ENCODE measurements at regions not wholly inside any gene's neighbourhood (a gene's known extent, or its start where the extent isn't known, plus 50 kb on each side); places are given as distances from the start of the nearest gene placed in this dataset.
"Not testable (repeated sequence)": the region's sequence is repeated elsewhere in the genome, so short reads cannot be mapped to it uniquely, and the experiment has no call there.

- H2AFZ ChIP-seq (ENCODE audit: low read depth, low read length, poor library complexity, severe bottlenecking); H3K79me2 ChIP-seq (ENCODE audit: insufficient read depth, low read length); POLR2A ChIA-PET; H3K27me3 ChIP-seq (ENCODE audit: insufficient read depth, low read length); H4K20me1 ChIP-seq (ENCODE audit: insufficient read depth); DNase-seq (ENCODE audit: low read depth, low spot score); H3K9me2 ChIP-seq (ENCODE audit: insufficient read depth); H3K9ac ChIP-seq (ENCODE audit: low read length); intact Hi-C loops (cut with micrococcal nuclease); H3K4me3 ChIP-seq (replicated peaks in 1 of 2; ENCODE audit: low read depth in 1 of 2, low read length in 2 of 2); CTCF ChIA-PET; H3K36me3 ChIP-seq (ENCODE audit: control insufficient read depth in 1 of 2, insufficient read depth in 2 of 2, low read length in 2 of 2); RAD21 ChIA-PET (ENCODE audit: low non-redundant PET in 1 of 2, low total read pairs in 2 of 2, uncharacterized antibody in 2 of 2, unreplicated experiment in 2 of 2); BruUV-seq (replicated peaks); H3K9me3 ChIP-seq (ENCODE audit: control insufficient read depth in 1 of 2, insufficient read depth in 1 of 2, low read depth in 1 of 2, low read length in 2 of 2): not testable (repeated sequence)
- peak; percentile 23; the same call in 1 of the 2 replicates for ATAC-seq
- Histone ChIP-seq H3K4me1 (ENCODE audit: control insufficient read depth in 1 of 2, insufficient read depth in 2 of 2, low read length in 2 of 2) (peaks cover 34 to 48% of the 10 kb centered on the region in 2 experiments), H3K4me2 (ENCODE audit: low read length) (peak overlapping the region; percentile 34), H3K27ac (ENCODE audit: low read depth, low read length) (peak overlapping the region; percentile 45; the same call in 1 of the 2 replicates)
Measured at GRCh38 chr12:13526185-13526921, 329.8 kb downstream of the EMP1 start.

DNA sequence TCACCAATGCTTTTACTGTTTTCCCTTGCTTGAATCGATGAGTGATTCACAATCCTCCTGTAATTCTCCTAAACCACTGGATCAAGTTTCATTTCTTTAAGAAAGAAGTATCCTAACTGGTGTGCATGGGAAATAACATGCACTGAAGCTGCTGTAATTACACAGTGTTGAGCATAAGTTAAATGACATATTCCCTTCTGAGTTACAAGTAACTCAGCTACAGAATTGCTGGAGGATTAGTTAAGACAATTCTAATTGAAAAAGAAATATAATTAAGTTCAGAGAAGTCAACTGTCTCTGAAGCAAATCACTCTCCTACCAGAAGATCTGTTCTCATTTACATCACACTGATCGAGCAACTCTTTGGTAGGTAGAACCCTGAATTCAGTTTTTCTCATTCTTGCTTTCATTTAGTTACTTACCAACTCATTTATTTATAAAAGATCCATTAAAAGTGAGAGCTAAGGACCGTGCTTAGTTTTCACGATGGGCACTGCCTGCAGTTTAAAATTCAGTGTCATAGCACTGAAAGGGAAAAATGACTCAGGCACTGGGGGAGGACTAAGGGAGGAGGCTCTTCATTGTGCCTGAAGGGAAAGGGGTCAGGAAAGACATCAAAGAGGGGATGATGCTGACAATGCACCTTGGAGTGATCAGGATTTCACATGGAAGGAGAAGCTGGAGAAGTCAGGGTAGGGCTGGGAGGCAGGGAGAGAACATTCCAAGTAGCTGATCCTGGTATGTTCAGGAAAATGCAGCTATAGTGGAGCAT, 327.2 kb downstream of the EMP1 start:
- Histone ChIP-seq H3K4me1 (ENCODE audit: control insufficient read depth in 1 of 2, insufficient read depth in 2 of 2, low read length in 2 of 2) (peaks cover 34 to 48% of the 10 kb centered on the region in 2 experiments), H2AFZ (ENCODE audit: low read depth, low read length, poor library complexity, severe bottlenecking) (peak overlapping the region; percentile 19), H3K27me3 (ENCODE audit: insufficient read depth, low read length) (no peaks in the 10 kb centered on the region), H3K79me2 (ENCODE audit: insufficient read depth, low read length) (no peaks in the 10 kb centered on the region), H4K20me1 (ENCODE audit: insufficient read depth) (no peaks in the 10 kb centered on the region), H3K9me2 (ENCODE audit: insufficient read depth) (no peaks in the 10 kb centered on the region), H3K36me3 (ENCODE audit: control insufficient read depth in 1 of 2, insufficient read depth in 2 of 2, low read length in 2 of 2) (no peaks in the 10 kb centered on the region), H3K27ac (ENCODE audit: low read depth, low read length) (peak overlapping the region; percentile 4; the same call in 1 of the 2 replicates), H3K4me3 (replicated peaks in 1 of 2; ENCODE audit: low read depth in 1 of 2, low read length in 2 of 2) (0 out of 4 replicates have a peak overlapping the region, but pooled peaks of 1 of the 2 experiments have one; percentile 6), H3K9me3 (ENCODE audit: control insufficient read depth in 1 of 2, insufficient read depth in 1 of 2, low read depth in 1 of 2, low read length in 2 of 2) (no peaks in the 10 kb centered on the region; a peak in 1 of 4 replicates), H3K9ac (ENCODE audit: low read length) (peak overlapping the region; percentile 21), H3K4me2 (ENCODE audit: low read length) (peak overlapping the region; percentile 61)
- DNase-seq (ENCODE audit: low read depth, low spot score) (no peak), ATAC-seq (peak; percentile 74)
- ChIA-PET RAD21 (ENCODE audit: low non-redundant PET in 1 of 2, low total read pairs in 2 of 2, uncharacterized antibody in 2 of 2, unreplicated experiment in 2 of 2) (interaction anchor here in 1 of 2 experiments (1.0 kb wide), 1 partner anchor 11 kb away, joined by 3 read pairs; no protein-coding TSS in a partner anchor), POLR2A (interaction anchor here (1.3 kb wide), 1 partner anchor 15 kb away, joined by 5 read pairs; no protein-coding TSS in a partner anchor), CTCF (interaction anchor here (2.5 kb wide), 1 partner anchor 11 kb away, joined by 19 read pairs; no protein-coding TSS in a partner anchor)
- no TSS peak for BruUV-seq (replicated peaks)
- intact Hi-C loops (cut with micrococcal nuclease) = no loop called here
- TF ChIP-seq CBX3 (IDR thresholded peaks at IDR 0.05; ENCODE audit: low read depth) (peak; percentile 58; the same call in 1 of the 2 replicates), JUND (IDR thresholded peaks at IDR 0.05) (peak; percentile 49), RAD21 (IDR thresholded peaks at IDR 0.05; ENCODE audit: low read depth) (no peak), FOSL1 (IDR thresholded peaks at IDR 0.05; ENCODE audit: low read depth) (peak; percentile 44), EZH2 (IDR thresholded peaks at IDR 0.05) (no peak), SIN3A (IDR thresholded peaks at IDR 0.05; ENCODE audit: low read depth) (no peak), SP1 (IDR thresholded peaks at IDR 0.05; ENCODE audit: low read depth) (peak; percentile 45; the same call in 1 of the 2 replicates), EGR1 (IDR thresholded peaks at IDR 0.05; ENCODE audit: low read depth) (peak; percentile 21; the same call in 1 of the 2 replicates), ELF1 (IDR thresholded peaks at IDR 0.05; ENCODE audit: borderline replicate concordance, low read depth) (no peak)
- TF ChIP-seq, protein P1, sequence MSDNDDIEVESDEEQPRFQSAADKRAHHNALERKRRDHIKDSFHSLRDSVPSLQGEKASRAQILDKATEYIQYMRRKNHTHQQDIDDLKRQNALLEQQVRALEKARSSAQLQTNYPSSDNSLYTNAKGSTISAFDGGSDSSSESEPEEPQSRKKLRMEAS (IDR thresholded peaks at IDR 0.05) = no peak
- TF ChIP-seq, protein P2, sequence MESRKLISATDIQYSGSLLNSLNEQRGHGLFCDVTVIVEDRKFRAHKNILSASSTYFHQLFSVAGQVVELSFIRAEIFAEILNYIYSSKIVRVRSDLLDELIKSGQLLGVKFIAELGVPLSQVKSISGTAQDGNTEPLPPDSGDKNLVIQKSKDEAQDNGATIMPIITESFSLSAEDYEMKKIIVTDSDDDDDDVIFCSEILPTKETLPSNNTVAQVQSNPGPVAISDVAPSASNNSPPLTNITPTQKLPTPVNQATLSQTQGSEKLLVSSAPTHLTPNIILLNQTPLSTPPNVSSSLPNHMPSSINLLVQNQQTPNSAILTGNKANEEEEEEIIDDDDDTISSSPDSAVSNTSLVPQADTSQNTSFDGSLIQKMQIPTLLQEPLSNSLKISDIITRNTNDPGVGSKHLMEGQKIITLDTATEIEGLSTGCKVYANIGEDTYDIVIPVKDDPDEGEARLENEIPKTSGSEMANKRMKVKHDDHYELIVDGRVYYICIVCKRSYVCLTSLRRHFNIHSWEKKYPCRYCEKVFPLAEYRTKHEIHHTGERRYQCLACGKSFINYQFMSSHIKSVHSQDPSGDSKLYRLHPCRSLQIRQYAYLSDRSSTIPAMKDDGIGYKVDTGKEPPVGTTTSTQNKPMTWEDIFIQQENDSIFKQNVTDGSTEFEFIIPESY (IDR thresholded peaks at IDR 0.05; ENCODE audit: extremely low read depth, insufficient replicate concordance, low read length) = no peak

Measured in HCT116 (cell line).